Ammon's horn (tissue), 1 donor: ENCODE measurements at regions not wholly inside any gene's neighbourhood (a gene's known extent, or its start where the extent isn't known, plus 50 kb on each side); places are given as distances from the start of the nearest gene placed in this dataset.
A peak's percentile ranks its signal among the peaks of the same experiment; 100 is the strongest.

ENCODE experiments used
- DNase-seq: peaks from one replicate; pipeline ENCODE4 v3.0.0-alpha.2; 2016; ENCODE audit warnings: low spot score

DNA sequence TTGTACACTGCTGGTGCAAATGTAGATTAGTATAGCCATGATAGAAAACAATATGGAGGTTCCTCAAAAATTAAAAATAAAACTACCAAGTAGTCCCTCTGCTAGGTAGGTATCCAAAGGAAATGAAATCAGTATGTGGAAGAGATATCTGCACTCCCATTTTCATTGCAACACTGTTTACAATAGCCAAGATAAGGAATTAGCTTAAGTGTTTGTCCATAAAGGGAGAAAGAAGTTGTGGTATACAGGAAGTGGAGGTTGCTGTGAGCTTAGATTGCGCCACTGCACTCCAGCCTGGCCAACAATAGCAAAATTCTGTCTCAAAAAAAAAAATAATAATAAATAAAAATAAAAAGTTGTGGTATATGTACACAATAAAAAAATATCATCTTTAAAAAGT, 325.0 kb upstream of the EMCN start:
- DNase-seq: no peak

DNA sequence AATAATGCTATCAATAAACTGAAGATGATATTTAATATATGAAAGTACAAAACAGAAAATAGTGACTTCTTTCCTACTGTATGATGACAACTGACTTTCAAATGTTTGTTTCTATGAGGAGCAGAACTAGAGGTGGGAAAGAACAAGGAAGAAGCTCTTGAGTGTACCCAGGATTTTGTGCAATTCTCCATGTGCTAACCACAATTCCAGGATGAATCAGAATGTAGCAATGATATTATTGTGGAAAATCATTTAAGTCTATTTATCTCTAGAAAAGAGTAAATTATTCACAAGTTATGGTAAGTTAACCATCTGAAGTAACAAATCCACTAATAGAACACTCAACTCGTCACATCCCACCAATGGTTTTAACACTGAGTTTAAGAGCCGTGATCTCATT, 324.1 kb upstream of the EMCN start:
- no peak for DNase-seq

DNA sequence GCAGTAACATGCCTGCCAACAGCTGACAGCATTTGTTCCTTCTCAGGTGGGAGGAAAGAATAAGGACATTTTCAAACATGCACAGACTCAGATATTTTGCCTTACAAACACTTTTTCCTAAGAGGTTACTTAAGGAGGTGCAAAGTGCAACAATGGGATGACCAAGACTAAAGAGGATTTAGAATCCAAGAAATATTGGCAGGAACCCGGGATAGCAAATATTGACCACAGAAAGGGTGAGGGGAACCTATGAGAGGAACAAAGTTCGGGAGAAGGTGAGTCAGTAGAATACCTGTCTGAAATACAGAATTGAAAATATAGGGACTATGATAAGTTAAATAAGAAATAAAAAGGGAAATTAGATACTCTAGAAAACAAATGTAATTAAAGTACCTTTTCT, 321.9 kb upstream of the EMCN start:
- no peak for DNase-seq

DNA sequence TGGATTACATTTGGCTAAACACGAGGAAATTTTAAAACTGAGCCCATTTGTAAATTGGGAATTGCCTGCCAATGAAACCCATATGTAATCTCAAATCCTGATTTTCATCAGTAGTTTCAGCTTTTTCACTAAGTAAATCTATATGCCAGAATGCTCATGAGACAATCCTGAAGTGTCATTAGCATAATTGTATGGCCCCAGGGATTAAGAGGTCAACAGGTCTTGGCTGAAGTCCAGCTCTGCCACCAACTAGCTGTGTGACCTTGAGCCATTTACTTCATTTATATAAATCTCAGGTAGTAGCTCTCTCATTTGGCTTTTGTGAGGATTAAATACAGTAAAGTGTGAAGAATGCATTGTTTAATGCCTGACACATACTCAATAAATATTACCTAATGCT, 320.5 kb upstream of the EMCN start:
- DNase-seq: no peak

DNA sequence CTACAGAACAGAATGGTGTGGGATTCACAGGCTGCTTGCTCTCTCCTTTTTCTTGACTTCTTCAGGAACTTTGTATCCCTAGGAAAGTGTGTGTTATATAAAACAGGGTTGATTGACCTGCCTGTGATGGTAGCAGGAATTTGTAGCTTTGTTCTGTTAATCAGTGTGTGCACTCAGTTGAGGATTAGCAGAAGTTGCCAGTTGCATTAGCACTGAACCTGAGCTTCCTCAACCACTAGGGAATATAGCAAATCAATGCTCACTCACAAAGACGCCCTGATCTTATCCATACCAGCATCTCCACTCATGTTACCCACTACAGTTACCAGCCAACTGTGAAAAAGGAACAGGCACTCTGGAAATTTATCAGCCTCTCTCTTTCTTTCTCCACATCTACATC, 319.1 kb upstream of the EMCN start:
- DNase-seq: no peak

DNA sequence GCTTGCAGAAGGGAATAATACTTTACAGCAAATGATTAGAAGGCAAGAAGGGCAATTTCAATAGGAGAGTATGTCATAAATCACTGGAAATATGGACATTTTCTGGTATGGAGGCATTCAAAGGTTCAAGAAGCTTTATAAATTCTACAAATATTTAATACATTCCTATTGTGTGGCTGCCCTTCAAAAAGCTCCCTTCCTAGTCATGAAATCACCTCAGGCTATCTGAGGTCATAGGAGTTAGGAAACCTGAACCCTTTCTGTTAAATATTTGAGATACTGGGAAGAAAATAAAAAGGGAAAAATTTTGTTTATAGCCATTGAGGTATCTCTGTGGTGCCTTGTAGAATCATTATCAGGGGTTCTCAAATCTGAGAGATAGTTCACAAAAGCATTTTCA, 316.8 kb upstream of the EMCN start:
- DNase-seq: no peak

DNA sequence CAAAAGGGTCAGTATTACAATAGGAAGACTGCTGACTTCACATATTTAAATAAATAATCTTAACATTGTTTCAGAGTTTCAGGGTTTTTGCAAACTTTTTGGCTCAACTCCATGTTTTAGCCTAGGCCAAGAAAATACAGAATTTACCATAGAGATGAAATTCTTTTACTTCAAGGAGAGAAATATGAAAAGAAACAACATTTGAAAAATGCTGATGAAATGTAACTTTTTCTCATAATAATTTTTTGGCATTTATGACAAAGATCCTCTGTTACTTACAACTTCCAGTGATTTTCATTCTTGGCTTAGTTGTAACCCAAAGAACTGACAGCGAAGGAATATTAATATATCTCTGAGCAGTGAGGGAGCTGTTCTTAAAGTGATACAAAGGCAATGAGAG, 316.1 kb upstream of the EMCN start:
- DNase-seq: no peak

DNA sequence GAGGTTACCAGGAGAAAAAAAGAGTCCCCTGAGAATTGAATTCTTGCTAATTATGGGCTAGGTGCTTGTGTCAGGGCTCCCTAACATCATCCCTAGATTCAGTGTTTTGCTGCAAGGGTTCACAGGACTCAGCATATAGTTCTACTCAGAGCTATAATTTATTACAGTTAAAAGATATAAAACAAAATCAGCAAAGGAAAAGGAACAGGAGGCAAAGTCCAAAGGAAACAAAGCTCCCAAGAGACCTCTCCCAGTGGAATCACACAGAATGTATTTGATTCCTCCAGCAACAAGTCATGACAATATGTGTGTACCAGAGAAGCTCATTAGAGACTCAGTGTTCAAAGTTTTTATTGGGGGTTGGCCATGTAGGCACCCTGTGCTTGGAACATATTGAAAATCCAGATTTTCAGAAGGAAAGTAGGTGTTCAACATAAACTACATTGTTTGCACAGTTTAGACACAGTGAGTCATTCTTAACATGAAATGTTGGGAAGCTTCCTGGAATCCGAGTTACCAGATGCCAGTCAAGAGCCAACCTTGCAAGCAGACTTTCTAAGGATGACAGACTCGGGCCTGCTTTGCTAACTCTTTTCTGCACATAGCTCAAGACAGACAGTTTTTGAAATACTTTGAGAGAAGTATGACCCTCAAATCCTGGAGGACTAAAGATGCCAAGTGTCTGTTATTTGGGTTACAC, 311.3 kb upstream of the EMCN start:
- peak; percentile 46 for DNase-seq

DNA sequence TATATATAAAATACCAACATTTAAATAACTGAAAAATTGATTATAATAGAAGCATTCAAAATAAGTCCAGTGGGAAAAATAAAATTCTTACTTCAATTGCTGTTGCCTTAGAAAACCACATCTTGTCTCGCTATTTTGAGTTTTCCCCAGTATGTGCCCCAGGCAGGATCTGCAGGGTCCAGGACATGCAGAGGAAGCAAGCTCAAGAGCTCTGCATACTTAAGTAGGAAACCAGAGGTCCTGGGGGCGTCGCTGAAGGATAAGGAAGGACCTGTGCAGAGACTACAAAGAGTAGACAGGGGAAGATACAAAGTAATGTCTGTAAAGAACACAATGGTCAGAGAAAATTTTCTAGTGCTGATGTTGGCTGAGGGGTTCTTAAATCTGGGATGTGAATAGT, 310.5 kb upstream of the EMCN start:
- DNase-seq: no peak

DNA sequence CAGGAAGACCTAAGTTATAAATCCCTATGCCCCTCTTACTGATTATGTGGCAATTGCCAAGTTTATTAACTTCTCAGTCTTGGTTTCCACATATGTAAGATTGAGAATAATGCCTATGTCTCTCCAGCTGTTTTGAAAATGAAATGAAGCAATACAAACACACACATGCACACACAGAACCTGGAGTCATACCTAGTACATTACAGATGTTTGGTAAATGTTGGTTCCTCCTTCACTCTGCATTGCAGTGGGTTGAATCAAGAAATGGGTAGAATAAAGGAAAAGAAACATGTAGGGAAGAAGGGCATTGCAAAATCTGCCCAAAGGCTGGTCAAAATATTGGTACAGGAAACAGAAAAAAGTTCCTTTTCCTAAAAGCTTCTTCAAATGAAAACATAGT, 309.9 kb upstream of the EMCN start:
- DNase-seq: no peak

DNA sequence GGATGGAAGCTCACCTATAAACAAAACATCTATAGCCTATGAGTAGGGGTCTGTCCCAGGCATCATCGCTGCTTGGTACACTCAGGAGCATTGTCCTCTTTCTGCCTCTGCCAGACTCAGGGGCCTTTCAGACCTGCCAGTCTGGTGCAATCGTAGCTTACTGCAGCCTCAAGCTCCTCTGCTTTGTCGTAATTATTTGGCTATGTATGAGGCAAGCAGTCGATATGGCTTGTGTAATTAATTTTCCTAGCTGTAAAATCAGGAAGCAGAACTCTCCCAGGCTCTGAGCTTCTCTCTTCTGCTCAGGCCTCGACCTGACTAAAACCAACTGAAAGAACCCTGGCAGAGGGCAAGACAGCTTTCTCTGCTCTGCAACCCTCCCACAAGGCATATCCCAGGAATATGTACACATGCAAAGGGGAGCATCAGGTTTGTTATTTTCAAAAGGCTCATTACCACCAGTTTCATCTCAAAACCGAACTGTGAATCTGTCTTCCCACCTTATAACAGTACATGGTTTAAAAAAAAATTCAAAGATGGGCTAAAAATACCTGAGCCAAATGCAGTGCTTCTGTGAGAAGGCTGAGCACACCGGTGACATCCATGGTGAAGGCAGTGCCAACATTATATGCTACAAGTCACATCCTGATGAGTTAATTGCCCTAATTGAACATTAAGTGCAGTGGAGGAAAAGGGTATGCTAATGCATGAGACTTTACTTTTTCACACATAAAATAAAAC, 309.2 kb upstream of the EMCN start:
- DNase-seq: no peak

DNA sequence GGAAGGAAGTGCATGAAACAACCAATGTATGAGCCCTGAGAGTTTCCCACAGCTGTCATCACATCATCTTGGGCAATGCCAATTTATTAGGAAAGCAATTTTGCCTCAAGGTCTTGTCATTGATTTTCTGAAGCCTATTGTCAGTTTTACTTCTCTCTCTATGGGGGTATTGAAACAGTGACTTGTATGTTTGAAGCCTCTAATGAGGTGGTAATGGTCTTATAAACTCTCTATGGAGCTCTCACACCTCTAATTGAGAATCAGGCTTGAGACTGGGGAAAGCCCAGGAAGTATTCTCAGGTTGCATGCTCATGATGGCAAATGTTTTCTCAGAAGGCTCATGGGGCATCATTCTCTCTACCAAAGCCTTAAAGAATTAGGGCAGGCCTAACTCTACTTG, 308.2 kb upstream of the EMCN start:
- DNase-seq: no peak

DNA sequence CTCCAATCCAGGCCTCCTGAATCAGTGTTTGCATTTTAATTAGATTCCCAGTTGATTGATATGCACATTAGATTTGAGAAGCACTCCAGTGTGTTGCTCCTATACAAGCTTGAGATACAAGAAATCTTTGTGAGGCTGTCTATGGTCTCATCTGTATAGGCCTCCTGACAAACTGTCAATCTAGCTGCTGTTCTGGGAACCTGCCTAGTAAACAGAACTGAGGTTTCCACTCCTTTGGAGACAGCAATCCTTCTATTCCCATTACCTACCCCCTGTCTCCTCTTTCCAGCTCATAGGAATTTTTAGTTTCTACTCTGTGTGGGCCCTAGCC, 306.1 kb upstream of the EMCN start:
- DNase-seq: no peak

DNA sequence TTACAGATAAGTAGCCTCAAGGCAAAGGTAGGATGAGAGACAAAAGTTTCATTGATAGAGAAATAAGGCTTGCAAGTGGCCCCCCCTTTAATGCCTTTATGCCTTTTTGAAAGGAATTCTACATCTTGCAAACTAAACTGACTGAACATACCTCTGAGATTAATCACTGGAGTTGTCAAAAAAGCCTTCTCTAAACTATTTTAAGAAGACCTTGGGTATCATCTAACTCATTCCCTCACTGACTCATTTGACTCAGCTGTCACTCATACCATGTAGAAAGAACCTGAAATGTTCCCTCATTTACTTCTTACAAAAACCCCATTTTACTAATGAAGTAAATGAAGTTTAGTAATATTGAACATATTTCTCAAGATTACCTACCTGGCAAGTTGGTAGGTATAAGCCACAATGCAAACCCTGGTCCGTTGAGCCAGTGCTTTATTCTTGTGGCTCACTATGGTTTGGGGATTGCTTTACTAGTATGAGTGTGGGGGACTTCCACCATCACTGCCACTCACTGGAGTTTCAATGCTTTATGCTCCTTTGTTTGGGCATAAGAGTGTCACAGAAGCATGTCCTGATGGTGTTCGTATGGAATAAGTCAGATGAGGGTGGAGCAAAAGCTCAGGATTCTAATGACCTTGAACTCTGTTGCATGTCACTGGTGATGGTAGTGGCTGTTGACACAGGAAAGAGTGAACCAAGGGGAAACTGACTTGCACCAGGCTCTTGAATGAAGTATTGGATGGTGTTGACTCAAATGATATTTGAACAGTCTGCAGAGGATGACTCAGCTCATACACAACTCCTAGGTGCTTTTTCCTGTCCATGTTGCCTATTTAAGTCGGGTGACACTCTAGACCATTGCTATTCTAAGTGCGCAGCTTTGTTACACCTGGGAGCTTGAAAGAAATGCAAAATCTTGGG, 305.5 kb upstream of the EMCN start:
- DNase-seq: no peak

DNA sequence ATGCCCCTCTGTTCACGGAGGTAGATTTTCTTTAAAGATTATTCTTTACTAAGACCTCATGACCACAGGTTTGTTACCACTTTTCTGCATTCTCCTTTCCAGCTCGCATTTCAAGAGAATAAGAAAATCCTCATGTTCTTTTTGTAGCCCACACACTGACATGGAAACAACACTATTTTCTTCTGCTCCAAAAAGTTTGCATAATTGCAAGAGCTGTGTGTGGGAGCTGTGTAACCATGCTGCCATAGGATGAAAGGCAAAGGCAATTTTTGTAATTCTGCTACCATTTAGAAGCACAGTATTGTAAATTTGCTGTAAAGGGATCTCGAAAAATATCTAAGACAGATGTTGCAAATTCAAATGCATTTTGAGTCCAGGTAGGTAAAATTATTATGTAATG, 302.4 kb upstream of the EMCN start:
- DNase-seq: no peak

DNA sequence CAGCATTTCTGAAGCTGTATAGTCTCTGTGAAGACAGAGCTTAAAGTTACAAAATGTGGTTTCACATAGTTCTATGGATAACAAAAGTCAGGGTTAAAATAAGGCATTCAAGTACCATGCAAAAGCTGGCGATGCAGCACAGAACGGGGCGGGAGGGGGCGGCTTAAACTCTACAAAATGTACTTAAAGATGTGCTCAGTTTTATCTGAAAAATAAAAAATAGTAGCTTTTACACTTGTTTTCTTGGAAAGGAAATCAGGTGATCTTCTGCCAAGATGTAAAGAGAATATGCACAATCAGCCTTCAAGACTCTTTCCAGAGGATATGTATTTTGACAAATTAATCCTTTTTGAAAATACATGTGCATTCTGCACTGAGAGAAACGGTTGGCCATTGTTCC, 301.7 kb upstream of the EMCN start:
- peak; percentile 4 for DNase-seq

DNA sequence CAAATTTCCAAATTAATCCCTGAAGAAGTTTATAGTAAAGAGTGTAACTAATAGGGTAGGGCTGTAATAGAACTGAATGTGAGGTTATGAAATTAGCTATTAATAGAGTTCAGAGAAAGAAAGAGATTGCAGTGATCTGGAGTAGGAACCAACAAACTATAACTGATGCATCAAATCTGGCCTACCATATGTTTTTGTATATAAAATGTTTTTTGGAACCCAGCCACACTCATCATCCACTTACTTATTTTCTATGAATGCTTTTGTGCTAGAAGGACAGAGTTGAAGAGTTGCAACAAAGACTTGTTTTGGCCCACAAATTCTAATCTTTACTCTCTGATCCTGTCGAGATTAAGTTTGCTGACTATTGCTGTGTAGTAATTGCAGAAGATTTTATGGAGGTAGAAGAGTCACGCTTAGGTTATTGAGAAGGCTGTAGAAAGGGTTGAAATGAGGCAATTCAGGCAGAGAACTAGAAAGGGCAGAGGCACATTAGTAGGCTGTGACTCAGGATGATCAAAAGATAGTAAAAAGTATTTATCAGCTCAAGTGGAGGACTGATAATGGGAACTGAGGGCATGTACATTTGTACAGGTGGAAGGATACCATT, 298.7 kb upstream of the EMCN start:
- no peak for DNase-seq

DNA sequence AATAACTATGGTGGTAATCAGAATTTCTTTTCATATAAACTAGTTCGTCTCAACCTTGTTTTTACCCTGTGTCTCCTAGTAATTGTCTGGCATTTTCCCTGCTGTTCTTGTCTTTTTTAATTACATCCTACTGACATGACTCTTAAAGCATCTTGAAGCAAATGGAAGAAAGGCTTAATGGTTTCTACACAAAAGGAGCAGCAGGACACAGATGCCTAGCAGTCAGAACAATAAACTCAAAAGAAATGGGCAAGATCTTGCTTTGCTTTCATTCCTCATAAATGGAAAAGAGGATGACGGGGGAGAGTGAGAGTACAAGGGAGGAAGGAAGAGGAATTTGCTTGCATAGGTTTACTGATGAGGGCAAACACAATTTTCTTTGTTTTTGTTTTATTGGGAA, 293.2 kb upstream of the EMCN start:
- no peak for DNase-seq

DNA sequence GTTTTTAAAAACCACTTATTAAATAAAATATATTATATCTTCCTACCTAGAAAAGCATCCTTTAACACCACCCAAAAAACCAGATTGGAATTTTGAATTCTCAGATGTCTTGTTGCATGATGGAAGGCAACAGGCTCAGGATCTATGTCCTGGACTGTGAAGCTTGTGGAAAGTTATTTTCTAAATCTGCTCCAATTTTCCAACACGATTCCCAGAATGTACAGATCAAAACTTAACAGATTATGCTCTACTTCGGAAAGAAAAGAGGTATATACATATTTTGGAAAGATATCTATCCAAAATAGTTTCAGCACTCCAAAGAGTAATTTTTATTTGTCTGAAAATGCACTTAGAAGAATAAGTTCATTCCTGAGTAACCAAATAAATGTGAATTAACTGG, 291.7 kb upstream of the EMCN start:
- no peak for DNase-seq

DNA sequence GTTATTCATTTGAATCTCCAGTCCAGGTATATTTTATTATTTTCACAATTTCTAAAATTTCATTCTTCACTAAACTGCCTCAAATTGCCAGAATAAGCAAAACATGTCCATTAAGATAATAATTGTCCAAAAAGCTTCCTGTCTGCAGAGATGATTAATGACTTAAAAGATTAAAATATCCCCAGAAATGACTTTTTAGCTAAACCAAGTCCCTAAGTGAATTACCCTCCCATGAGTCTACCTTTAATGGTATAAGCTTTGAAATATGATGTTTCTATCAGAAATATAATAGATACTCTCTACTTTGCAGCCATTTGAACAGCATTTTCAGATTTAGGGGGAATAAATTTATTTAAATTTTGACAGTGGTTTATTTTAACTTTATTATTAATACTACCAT, 289.2 kb upstream of the EMCN start:
- no peak for DNase-seq

DNA sequence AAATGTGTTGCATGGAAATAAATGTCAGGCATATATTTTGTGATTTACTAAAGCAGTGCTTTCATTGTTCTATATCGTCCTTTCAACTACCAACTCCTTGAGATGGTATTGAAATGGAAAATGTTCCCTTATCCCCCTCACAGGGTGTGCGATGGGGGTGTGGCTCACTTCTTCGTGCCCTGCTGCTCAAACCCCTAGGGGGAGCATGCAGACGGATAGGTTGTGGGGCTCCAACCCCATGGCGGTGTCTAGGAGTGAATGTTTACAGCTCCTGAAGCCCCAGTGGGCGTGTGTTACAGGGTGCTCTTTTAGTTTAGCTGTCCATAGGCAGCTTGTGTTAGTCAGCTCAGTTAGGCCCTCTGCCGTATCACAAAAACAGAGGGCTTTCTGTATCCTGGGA, 287.7 kb upstream of the EMCN start:
- DNase-seq: no peak

DNA sequence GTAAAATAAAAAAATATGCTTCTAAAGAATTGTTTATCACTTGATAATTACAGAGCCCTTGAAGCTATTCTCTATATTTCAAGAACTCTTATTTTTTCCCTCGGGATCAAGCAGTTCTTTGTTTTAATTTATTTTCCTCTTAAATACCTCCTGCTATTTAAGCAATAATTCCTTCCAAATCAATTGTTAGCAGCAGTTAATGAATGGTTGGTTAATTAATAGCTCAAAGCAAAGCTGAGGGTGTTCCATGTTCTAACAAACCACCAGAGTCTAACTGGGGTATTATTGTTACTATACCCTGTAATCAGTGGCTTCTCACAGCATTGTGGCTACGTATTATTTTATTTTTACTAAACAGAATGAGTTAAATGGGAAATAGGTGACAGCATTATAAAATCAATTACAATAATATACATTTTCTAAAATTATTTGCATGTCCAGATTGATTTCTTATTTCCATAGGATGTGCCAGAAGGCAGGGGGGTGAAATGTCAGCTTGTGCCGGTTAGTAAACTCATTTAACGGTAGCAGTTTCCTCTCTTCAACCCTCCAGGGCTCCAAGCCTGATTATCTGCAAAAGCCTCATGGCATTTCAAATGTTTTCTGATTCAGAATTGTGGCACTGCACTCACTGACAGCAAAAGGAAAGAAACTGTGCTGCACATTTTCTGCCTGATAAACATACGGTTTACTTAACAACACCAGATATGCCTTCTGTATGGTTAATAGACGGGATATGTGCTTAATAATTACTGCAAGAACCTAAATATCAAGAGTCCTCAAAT, 286.9 kb upstream of the EMCN start:
- DNase-seq: peak; percentile 5
